Endodermal cell (in vitro differentiated cells): ENCODE measurements at regions not wholly inside any gene's neighbourhood (a gene's known extent, or its start where the extent isn't known, plus 50 kb on each side); places are given as distances from the start of the nearest gene placed in this dataset.

Experiments used
- DNase-seq: peaks from one replicate; pipeline ENCODE4 v3.0.0-alpha.2; 2017
- H3K27ac ChIP-seq: 2 replicates; pipeline ENCODE4 v1.5.1; 2013; ENCODE audit warnings: mild to moderate bottlenecking, low read depth, low read length, moderate library complexity
- H3K27me3 ChIP-seq: 2 replicates; pipeline ENCODE4 v1.6.1; 2013; ENCODE audit warnings: mild to moderate bottlenecking, low read length, moderate library complexity; ENCODE audit not compliant: insufficient read depth, control insufficient read depth, poor library complexity, severe bottlenecking
- H3K36me3 ChIP-seq: 2 replicates; pipeline ENCODE4 v1.7.0; 2013; ENCODE audit warnings: mild to moderate bottlenecking, low read length, moderate library complexity; ENCODE audit not compliant: control insufficient read depth, insufficient read depth
- H3K4me1 ChIP-seq: one replicate; pipeline ENCODE4 v1.7.0; 2013; ENCODE audit warnings: low read length; ENCODE audit not compliant: control insufficient read depth, insufficient read depth
- H3K4me3 ChIP-seq: 2 replicates; pipeline ENCODE4 v1.5.1; 2013; ENCODE audit warnings: mild to moderate bottlenecking, low read length, moderate library complexity
- H3K9ac ChIP-seq: 2 replicates; pipeline ENCODE4 v1.6.1; 2013; ENCODE audit warnings: mild to moderate bottlenecking, low read length, moderate library complexity; ENCODE audit not compliant: poor library complexity, severe bottlenecking; ENCODE audit errors: extremely low read depth
- H3K9me3 ChIP-seq: 2 replicates; pipeline ENCODE4 v1.6.1; 2013; ENCODE audit warnings: mild to moderate bottlenecking, low read length, moderate library complexity; ENCODE audit not compliant: control insufficient read depth
- H3K27ac Mint-ChIP-seq: 2 replicates; pipeline ENCODE4 v1.8.0; 2020; ENCODE audit warnings: mixed read lengths
- H3K27me3 Mint-ChIP-seq: 2 replicates; pipeline ENCODE4 v1.8.0; 2021; ENCODE audit warnings: mild to moderate bottlenecking, mixed read lengths; ENCODE audit not compliant: insufficient read depth
- H3K36me3 Mint-ChIP-seq: 2 replicates; pipeline ENCODE4 v1.8.0; 2020; ENCODE audit warnings: low read depth, mixed read lengths
- H3K4me1 Mint-ChIP-seq: 2 replicates; pipeline ENCODE4 v1.8.0; 2020; ENCODE audit warnings: mixed read lengths
- H3K4me3 Mint-ChIP-seq: 2 replicates; pipeline ENCODE4 v1.8.0; 2020; ENCODE audit warnings: mild to moderate bottlenecking, moderate library complexity, mixed read lengths
- H3K9me3 Mint-ChIP-seq: 2 replicates; pipeline ENCODE4 v1.8.0; 2020; ENCODE audit warnings: mild to moderate bottlenecking, mixed read lengths
- WGBS, 2 experiments: methylation state at CpG; one replicate each; pipeline versions ENCODE4 v1.1.5 to v1.1.7; 2013; ENCODE audit warnings: missing lambda C conversion rate in 2 of 2, mixed read lengths in 1 of 2; ENCODE audit not compliant: insufficient coverage in 1 of 2, insufficient read length in 1 of 2; 5-methylcytosine and 5-hydroxymethylcytosine counted together
- TF ChIP-seq, protein P1 (sequence below): fragments of 200-600 bp; sonication (generic); conservative IDR thresholded peaks from 2 replicates; pipeline ENCODE4 v1.5.0; 2021; ENCODE audit warnings: antibody characterized with exemption, mild to moderate bottlenecking

GRCh38 chr3:124526601-124527000 is 203.7 kb upstream of the UMPS start:
- H3K4me1 Mint-ChIP-seq: peaks cover 13% of the 10 kb centered on the region
- Histone ChIP-seq H3K9me3 (no peaks in the 10 kb centered on the region), H3K27me3 (no peaks in the 10 kb centered on the region), H3K9ac (no peak overlapping the region), H3K27ac (no peak overlapping the region), H3K36me3 (no peaks in the 10 kb centered on the region), H3K4me1 (no peaks in the 10 kb centered on the region), H3K4me3 (no peak overlapping the region)
- TF ChIP-seq, protein P1, sequence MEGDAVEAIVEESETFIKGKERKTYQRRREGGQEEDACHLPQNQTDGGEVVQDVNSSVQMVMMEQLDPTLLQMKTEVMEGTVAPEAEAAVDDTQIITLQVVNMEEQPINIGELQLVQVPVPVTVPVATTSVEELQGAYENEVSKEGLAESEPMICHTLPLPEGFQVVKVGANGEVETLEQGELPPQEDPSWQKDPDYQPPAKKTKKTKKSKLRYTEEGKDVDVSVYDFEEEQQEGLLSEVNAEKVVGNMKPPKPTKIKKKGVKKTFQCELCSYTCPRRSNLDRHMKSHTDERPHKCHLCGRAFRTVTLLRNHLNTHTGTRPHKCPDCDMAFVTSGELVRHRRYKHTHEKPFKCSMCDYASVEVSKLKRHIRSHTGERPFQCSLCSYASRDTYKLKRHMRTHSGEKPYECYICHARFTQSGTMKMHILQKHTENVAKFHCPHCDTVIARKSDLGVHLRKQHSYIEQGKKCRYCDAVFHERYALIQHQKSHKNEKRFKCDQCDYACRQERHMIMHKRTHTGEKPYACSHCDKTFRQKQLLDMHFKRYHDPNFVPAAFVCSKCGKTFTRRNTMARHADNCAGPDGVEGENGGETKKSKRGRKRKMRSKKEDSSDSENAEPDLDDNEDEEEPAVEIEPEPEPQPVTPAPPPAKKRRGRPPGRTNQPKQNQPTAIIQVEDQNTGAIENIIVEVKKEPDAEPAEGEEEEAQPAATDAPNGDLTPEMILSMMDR: peak; percentile 58
- 86% methylated on average over 1 of the region's 1 CpG; no CpG with 5 or more reads in 1 of the 2 experiments for WGBS, 2 experiments
- no peaks in the 10 kb centered on the region for H3K36me3 Mint-ChIP-seq
- no peak for DNase-seq
- H3K4me3 Mint-ChIP-seq: no peak overlapping the region
- H3K9me3 Mint-ChIP-seq: peaks cover 4% of the 10 kb centered on the region
- H3K27me3 Mint-ChIP-seq: peaks cover 6% of the 10 kb centered on the region
- no peak overlapping the region for H3K27ac Mint-ChIP-seq

GRCh38 chr3:124529826-124530571 is 200.3 kb upstream of the UMPS start:
- Mint-ChIP-seq H3K27ac (no peak overlapping the region), H3K4me3 (no peak overlapping the region), H3K9me3 (peaks cover 3% of the 10 kb centered on the region), H3K27me3 (peaks cover 4% of the 10 kb centered on the region), H3K4me1 (peaks cover 17% of the 10 kb centered on the region), H3K36me3 (no peaks in the 10 kb centered on the region)
- TF ChIP-seq, protein P1: no peak
- 92 to 94% methylated on average over 2 to 3 of the region's 3 CpGs for WGBS, 2 experiments
- no peak overlapping the region for H3K27ac ChIP-seq
- no peaks in the 10 kb centered on the region for H3K27me3 ChIP-seq
- H3K36me3 ChIP-seq: no peaks in the 10 kb centered on the region
- H3K4me1 ChIP-seq: no peaks in the 10 kb centered on the region
- DNase-seq: peak; percentile 66
- H3K4me3 ChIP-seq: no peak overlapping the region
- no peaks in the 10 kb centered on the region for H3K9me3 ChIP-seq
- H3K9ac ChIP-seq: no peak overlapping the region

GRCh38 chr3:124530916-124531315 is 199.3 kb upstream of the UMPS start:
- Mint-ChIP-seq H3K27ac (no peak overlapping the region), H3K27me3 (no peaks in the 10 kb centered on the region), H3K4me1 (peaks cover 24% of the 10 kb centered on the region), H3K36me3 (no peaks in the 10 kb centered on the region), H3K9me3 (no peaks in the 10 kb centered on the region), H3K4me3 (no peak overlapping the region)
- no peak for DNase-seq
- Histone ChIP-seq H3K4me3 (no peak overlapping the region), H3K36me3 (no peaks in the 10 kb centered on the region), H3K9ac (no peak overlapping the region), H3K4me1 (peaks cover 4% of the 10 kb centered on the region), H3K9me3 (no peaks in the 10 kb centered on the region), H3K27me3 (no peaks in the 10 kb centered on the region), H3K27ac (no peak overlapping the region)
- TF ChIP-seq, protein P1: no peak
